H7 (cell line): ENCODE measurements at regions not wholly inside any gene's neighbourhood (a gene's known extent, or its start where the extent isn't known, plus 50 kb on each side); places are given as distances from the start of the nearest gene placed in this dataset.

Experiments
- DNase-seq: peaks from one replicate; pipeline ENCODE4 v3.0.0; 2012
- H3K27me3 ChIP-seq: 2 replicates; pipeline ENCODE4 v1.6.0; 2011; ENCODE audit warnings: mild to moderate bottlenecking, low read length; ENCODE audit not compliant: control insufficient read depth, insufficient read depth
- H3K36me3 ChIP-seq: replicated peaks from 2 replicates; pipeline ENCODE4 v1.5.1; 2011; ENCODE audit warnings: low read length; ENCODE audit not compliant: control insufficient read depth, insufficient read depth
- H3K4me3 ChIP-seq: 2 replicates; pipeline ENCODE4 v1.5.1; 2011; ENCODE audit warnings: low read depth, mild to moderate bottlenecking, control low read depth, low read length, moderate library complexity; ENCODE audit not compliant: insufficient read depth

- H3K36me3 ChIP-seq: no peaks in the 10 kb centered on the region
- no peaks in the 10 kb centered on the region for H3K27me3 ChIP-seq
- no peak overlapping the region for H3K4me3 ChIP-seq
- DNase-seq: no peak
These were observed 420.9 kb downstream of the GJA1 start for GRCh38 chr6:121856296-121856695.

GRCh38 chr6:121857551-121857950, 422.1 kb downstream of the GJA1 start:
- Histone ChIP-seq H3K36me3 (no peaks in the 10 kb centered on the region), H3K4me3 (no peak overlapping the region), H3K27me3 (no peaks in the 10 kb centered on the region)
- no peak for DNase-seq

DNA sequence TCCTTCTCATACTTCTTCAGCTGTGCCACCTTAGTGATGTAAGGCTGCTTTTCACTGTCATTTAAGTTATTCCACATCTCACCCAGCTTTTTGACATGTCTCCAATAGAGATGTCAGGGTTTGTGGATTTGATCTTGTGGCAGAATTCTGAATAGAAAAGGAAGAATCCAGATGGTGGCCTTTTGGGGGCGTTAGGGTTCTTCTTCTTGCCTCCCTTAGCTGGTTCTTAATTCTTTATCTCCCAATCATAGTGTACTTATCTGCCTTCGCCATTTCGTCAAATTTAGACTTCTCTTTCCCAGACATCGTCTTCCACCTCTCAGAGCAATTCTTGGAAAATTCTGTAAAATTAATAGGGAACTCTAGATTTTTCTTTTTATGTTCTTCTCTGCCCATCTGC, 422.9 kb downstream of the GJA1 start:
- no peak for DNase-seq
- Histone ChIP-seq H3K4me3 (no peak overlapping the region), H3K36me3 (no peaks in the 10 kb centered on the region), H3K27me3 (no peaks in the 10 kb centered on the region)

- DNase-seq: no peak
- H3K27me3 ChIP-seq: no peaks in the 10 kb centered on the region
- no peak overlapping the region for H3K4me3 ChIP-seq
- H3K36me3 ChIP-seq: no peaks in the 10 kb centered on the region
These were observed 423.5 kb downstream of the GJA1 start for GRCh38 chr6:121858986-121859385.

DNA sequence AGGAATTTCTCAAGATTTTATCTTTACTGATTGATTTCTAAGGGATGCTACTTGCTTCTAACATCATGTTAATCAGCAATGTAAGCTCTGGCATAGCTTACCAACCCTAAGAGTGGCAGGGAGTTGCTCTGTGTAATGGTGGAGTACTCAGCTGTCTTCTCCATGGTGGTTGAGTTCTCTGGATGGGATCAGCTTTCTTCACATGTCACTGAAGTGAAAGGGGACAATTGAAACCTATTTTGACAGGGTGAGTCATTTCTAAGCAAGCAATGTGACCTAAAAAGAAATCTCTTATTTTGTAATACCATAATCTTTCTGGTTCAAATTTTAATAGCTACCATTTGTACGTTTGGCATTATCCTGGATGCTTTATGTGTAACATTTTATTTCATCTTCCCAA, 430.4 kb downstream of the GJA1 start:
- Histone ChIP-seq H3K27me3 (no peaks in the 10 kb centered on the region), H3K4me3 (no peak overlapping the region), H3K36me3 (no peaks in the 10 kb centered on the region)
- DNase-seq: no peak

- no peak for DNase-seq
- Histone ChIP-seq H3K4me3 (no peak overlapping the region), H3K36me3 (no peaks in the 10 kb centered on the region), H3K27me3 (no peaks in the 10 kb centered on the region)
These were observed 431.6 kb downstream of the GJA1 start for GRCh38 chr6:121867095-121867494.

DNA sequence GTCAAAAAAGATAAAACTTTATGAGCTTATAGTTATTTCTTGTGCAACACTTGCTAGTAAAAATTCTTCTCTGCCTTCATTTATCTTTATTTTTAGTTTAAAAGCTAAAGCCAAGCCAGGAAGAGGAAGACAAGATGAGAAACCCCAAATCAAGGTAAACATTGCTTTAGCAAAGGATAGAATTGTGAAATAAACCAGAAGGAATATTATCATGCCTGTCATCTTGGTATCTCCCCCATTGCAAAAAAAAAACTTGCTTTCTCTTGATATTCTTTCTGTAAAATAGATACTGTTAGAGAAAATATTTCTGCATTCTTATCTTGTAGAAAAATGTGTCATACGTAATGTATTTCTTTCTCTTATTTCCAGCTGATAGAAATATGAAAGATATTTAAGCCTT, 432.8 kb downstream of the GJA1 start:
- H3K4me3 ChIP-seq: no peak overlapping the region
- H3K27me3 ChIP-seq: no peaks in the 10 kb centered on the region
- no peak for DNase-seq
- no peaks in the 10 kb centered on the region for H3K36me3 ChIP-seq

- H3K36me3 ChIP-seq: no peaks in the 10 kb centered on the region
- no peak for DNase-seq
- no peaks in the 10 kb centered on the region for H3K27me3 ChIP-seq
- no peak overlapping the region for H3K4me3 ChIP-seq
These were observed 438.1 kb downstream of the GJA1 start for GRCh38 chr6:121873595-121873994.

DNA sequence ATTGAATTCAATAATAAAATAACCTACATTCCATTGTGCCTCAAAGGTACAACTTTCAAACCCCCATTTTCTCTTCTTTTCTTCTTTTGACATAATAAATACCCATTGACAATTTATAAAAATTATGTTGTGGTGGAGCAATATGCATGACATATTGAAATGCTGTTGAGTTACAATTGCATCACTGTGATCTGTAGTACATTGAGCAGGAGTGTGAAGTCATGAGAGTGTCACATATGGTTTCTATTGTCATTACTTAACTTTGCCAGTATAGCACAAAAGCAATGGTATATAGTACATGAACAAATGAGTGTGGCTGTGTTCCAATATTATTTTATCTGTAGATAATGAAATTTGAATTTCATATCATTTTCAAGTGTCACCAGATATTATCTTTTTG, 441.3 kb downstream of the GJA1 start:
- DNase-seq: no peak
- Histone ChIP-seq H3K27me3 (no peaks in the 10 kb centered on the region), H3K36me3 (no peaks in the 10 kb centered on the region), H3K4me3 (no peak overlapping the region)

DNA sequence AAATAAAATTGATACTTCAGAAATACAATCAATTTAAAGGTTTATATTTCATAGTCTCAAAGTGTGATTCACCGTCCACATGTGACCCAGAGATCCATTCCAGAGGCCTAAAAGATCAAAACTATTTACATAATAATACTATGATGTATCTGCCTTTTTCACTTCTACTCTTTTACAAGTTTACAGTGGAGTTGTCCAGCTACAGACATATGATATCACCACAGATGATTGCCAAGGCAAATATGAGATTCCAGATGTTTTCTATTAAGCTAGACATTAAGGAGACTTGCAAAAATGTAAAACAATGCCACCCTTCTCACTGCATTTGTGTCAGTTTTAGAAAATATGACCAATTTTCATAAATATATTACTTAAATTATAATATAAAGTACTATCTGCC, 443.7 kb downstream of the GJA1 start:
- DNase-seq: no peak
- H3K36me3 ChIP-seq: no peaks in the 10 kb centered on the region
- no peak overlapping the region for H3K4me3 ChIP-seq
- no peaks in the 10 kb centered on the region for H3K27me3 ChIP-seq

GRCh38 chr6:121880831-121881230, 445.4 kb downstream of the GJA1 start:
- no peak for DNase-seq
- H3K36me3 ChIP-seq: no peaks in the 10 kb centered on the region

DNA sequence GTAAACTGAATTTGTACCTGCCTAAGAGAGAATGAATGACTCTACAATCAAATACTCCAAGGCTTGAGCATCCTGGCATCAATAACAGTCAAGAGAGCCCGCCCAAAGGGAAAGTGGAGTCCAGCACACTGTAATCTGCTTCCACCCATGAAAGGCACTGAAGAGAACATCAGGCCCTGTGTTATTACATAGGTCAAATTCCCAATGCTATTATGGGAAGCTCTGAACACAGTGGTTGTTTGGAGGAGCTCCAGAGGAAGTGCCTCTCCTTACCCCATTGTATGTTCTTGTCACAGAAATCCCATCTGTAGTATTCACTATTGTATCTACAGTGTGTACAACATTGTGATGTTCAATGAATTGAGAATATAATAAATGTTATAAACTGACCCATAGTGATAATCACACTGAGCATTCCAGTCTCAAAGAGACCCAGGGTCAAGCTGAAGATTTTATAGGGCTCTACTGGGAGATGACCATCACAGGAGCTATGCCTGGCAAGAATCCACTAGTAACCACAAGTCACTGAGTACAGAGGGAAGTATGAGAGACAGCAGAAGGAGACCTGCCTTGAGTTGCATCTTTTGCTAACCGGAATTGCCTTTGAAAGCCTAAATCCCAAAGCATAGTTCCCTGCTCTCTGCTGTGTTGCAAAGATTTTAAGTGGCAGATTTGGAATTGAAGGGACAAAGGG, 446.7 kb downstream of the GJA1 start:
- no peak overlapping the region for H3K4me3 ChIP-seq
- no peak for DNase-seq
- no peaks in the 10 kb centered on the region for H3K27me3 ChIP-seq
- H3K36me3 ChIP-seq: no peaks in the 10 kb centered on the region

More at GRCh38 chr6:121880831-121881230, 445.4 kb downstream of the GJA1 start:
- Histone ChIP-seq H3K27me3 (no peaks in the 10 kb centered on the region), H3K4me3 (no peak overlapping the region)

GRCh38 chr6:121884091-121884490, 448.6 kb downstream of the GJA1 start:
- Histone ChIP-seq H3K27me3 (no peaks in the 10 kb centered on the region), H3K4me3 (no peak overlapping the region), H3K36me3 (no peaks in the 10 kb centered on the region)
- no peak for DNase-seq

GRCh38 chr6:121884620-121885019, 449.2 kb downstream of the GJA1 start:
- H3K36me3 ChIP-seq: no peaks in the 10 kb centered on the region
- no peak overlapping the region for H3K4me3 ChIP-seq
- H3K27me3 ChIP-seq: no peaks in the 10 kb centered on the region
- no peak for DNase-seq

- Histone ChIP-seq H3K36me3 (no peaks in the 10 kb centered on the region), H3K4me3 (no peak overlapping the region), H3K27me3 (no peaks in the 10 kb centered on the region)
- DNase-seq: no peak
These were observed 450.1 kb downstream of the GJA1 start for GRCh38 chr6:121885399-121886152.
